ENCODE measurements at regions not wholly inside any gene's neighbourhood (a gene's known extent, or its start where the extent isn't known, plus 50 kb on each side); places are given as distances from the start of the nearest gene placed in this dataset.

- no peaks in the 10 kb centered on the region for H3K27me3 Mint-ChIP-seq (ENCODE audit: low read depth)
- ATAC-seq (no peak), DNase-seq (ENCODE audit: low spot score) (no peak)
- H3K9me3 Mint-ChIP-seq = peaks cover 8% of the 10 kb centered on the region
- POLR2A ChIA-PET = no interaction called here
- no peak overlapping the region for H3K27ac Mint-ChIP-seq
- TF ChIP-seq USF1 (CRISPR knock-in tag; IDR thresholded peaks at IDR 0.05) = no peak
- peaks cover 12% of the 10 kb centered on the region for H3K4me1 Mint-ChIP-seq
- H3K4me3 Mint-ChIP-seq = no peak overlapping the region
- H3K36me3 Mint-ChIP-seq = 0 out of 2 replicates have a peak, but pooled peaks cover 4% of the 10 kb centered on the region
- CTCF ChIA-PET = no interaction called here
Measured at GRCh38 chr17:70271672-70272071, 102.3 kb downstream of the KCNJ2 start.

- DNase-seq (ENCODE audit: low spot score) (no peak), ATAC-seq (no peak)
- no peak for TF ChIP-seq SOX15 (CRISPR knock-in tag; IDR thresholded peaks at IDR 0.05)
- CTCF ChIA-PET = no interaction called here
- Mint-ChIP-seq H3K9me3 (peaks cover under 1% of the 10 kb centered on the region), H3K4me3 (no peak overlapping the region), H3K36me3 (0 out of 2 replicates have a peak, but pooled peaks cover under 1% of the 10 kb centered on the region), H3K27ac (no peak overlapping the region), H3K27me3 (ENCODE audit: low read depth) (no peaks in the 10 kb centered on the region), H3K4me1 (peaks cover 12% of the 10 kb centered on the region)
- POLR2A ChIA-PET = no interaction called here
Measured at GRCh38 chr17:70274255-70274654, 104.9 kb downstream of the KCNJ2 start.

- ATAC-seq = no peak
- Mint-ChIP-seq H3K9me3 (peaks cover 19% of the 10 kb centered on the region), H3K27me3 (ENCODE audit: low read depth) (no peaks in the 10 kb centered on the region), H3K36me3 (peaks cover 7% of the 10 kb centered on the region), H3K27ac (no peak overlapping the region), H3K4me3 (no peak overlapping the region), H3K4me1 (no peaks in the 10 kb centered on the region)
- TF ChIP-seq, protein P1, sequence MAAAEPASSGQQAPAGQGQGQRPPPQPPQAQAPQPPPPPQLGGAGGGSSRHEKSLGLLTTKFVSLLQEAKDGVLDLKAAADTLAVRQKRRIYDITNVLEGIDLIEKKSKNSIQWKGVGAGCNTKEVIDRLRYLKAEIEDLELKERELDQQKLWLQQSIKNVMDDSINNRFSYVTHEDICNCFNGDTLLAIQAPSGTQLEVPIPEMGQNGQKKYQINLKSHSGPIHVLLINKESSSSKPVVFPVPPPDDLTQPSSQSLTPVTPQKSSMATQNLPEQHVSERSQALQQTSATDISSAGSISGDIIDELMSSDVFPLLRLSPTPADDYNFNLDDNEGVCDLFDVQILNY (CRISPR knock-in tag; IDR thresholded peaks at IDR 0.05) = no peak
- TF ChIP-seq ERG (CRISPR knock-in tag; IDR thresholded peaks at IDR 0.05) = no peak
- ChIA-PET POLR2A (no interaction called here), CTCF (no interaction called here)
- no peak for DNase-seq (ENCODE audit: low spot score)
Measured at GRCh38 chr17:70276906-70277305, 107.6 kb downstream of the KCNJ2 start.

DNA sequence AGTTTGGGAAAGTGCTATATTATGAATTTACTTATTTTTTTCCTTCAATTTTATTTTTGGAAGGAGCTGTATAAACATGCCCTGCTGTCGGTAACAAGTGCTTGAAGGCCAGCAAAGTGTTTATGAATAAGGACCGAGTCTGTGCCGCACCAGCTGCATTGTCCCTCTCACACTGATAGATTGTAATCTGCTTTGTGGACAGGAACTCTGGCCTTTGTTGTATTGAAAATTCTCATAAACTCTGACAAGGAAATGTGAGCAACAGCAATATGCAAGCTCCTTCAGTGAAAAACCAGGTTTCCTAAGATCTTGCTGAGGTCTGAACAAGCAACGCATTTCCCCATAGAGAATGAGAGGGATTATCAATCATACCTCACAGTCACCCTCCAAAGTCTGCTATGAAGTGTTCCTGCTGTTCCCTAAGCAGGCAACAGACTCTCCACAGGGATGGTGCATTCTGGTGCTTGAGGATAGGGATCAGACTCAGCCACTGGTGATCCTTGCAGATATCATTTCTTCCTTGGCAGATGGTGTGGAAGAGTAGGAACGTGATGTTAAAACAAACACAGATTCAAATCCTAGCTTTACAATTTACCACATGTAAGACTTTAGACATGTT is 109.6 kb downstream of the KCNJ2 start:
- H3K9me3 Mint-ChIP-seq = peaks cover 31% of the 10 kb centered on the region
- ATAC-seq (no peak), DNase-seq (ENCODE audit: low spot score) (no peak)
- ChIA-PET POLR2A (no interaction called here), CTCF (no interaction called here)
- H3K27ac Mint-ChIP-seq = no peak overlapping the region
- H3K4me3 Mint-ChIP-seq = no peak overlapping the region
- peaks cover 5% of the 10 kb centered on the region; the same call in 1 of the 2 replicates for H3K4me1 Mint-ChIP-seq
- H3K27me3 Mint-ChIP-seq (ENCODE audit: low read depth) = no peaks in the 10 kb centered on the region; the same call in 1 of the 2 replicates
- H3K36me3 Mint-ChIP-seq = peaks cover 17% of the 10 kb centered on the region
- no peak for TF ChIP-seq AFF4 (CRISPR knock-in tag; IDR thresholded peaks at IDR 0.05; ENCODE audit: borderline replicate concordance)
- TF ChIP-seq ZNF138 (CRISPR knock-in tag; conservative IDR thresholded peaks at IDR 0.05) = no peak
- TF ChIP-seq, protein P2, sequence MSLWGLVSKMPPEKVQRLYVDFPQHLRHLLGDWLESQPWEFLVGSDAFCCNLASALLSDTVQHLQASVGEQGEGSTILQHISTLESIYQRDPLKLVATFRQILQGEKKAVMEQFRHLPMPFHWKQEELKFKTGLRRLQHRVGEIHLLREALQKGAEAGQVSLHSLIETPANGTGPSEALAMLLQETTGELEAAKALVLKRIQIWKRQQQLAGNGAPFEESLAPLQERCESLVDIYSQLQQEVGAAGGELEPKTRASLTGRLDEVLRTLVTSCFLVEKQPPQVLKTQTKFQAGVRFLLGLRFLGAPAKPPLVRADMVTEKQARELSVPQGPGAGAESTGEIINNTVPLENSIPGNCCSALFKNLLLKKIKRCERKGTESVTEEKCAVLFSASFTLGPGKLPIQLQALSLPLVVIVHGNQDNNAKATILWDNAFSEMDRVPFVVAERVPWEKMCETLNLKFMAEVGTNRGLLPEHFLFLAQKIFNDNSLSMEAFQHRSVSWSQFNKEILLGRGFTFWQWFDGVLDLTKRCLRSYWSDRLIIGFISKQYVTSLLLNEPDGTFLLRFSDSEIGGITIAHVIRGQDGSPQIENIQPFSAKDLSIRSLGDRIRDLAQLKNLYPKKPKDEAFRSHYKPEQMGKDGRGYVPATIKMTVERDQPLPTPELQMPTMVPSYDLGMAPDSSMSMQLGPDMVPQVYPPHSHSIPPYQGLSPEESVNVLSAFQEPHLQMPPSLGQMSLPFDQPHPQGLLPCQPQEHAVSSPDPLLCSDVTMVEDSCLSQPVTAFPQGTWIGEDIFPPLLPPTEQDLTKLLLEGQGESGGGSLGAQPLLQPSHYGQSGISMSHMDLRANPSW (CRISPR knock-in tag; conservative IDR thresholded peaks at IDR 0.05; ENCODE audit: low read depth) = no peak
- TF ChIP-seq ESRRA (CRISPR knock-in tag; IDR thresholded peaks at IDR 0.05; ENCODE audit: borderline replicate concordance) = no peak
- no peak for TF ChIP-seq NR1H2 (CRISPR knock-in tag; IDR thresholded peaks at IDR 0.05)
- TF ChIP-seq ZNF263 (CRISPR knock-in tag; IDR thresholded peaks at IDR 0.05; ENCODE audit: low read depth) = no peak
- TF ChIP-seq HMGA2 (CRISPR knock-in tag; IDR thresholded peaks at IDR 0.05) = no peak
- TF ChIP-seq, protein P3, sequence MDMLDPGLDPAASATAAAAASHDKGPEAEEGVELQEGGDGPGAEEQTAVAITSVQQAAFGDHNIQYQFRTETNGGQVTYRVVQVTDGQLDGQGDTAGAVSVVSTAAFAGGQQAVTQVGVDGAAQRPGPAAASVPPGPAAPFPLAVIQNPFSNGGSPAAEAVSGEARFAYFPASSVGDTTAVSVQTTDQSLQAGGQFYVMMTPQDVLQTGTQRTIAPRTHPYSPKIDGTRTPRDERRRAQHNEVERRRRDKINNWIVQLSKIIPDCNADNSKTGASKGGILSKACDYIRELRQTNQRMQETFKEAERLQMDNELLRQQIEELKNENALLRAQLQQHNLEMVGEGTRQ (CRISPR knock-in tag; IDR thresholded peaks at IDR 0.05) = no peak
- TF ChIP-seq, protein P4, sequence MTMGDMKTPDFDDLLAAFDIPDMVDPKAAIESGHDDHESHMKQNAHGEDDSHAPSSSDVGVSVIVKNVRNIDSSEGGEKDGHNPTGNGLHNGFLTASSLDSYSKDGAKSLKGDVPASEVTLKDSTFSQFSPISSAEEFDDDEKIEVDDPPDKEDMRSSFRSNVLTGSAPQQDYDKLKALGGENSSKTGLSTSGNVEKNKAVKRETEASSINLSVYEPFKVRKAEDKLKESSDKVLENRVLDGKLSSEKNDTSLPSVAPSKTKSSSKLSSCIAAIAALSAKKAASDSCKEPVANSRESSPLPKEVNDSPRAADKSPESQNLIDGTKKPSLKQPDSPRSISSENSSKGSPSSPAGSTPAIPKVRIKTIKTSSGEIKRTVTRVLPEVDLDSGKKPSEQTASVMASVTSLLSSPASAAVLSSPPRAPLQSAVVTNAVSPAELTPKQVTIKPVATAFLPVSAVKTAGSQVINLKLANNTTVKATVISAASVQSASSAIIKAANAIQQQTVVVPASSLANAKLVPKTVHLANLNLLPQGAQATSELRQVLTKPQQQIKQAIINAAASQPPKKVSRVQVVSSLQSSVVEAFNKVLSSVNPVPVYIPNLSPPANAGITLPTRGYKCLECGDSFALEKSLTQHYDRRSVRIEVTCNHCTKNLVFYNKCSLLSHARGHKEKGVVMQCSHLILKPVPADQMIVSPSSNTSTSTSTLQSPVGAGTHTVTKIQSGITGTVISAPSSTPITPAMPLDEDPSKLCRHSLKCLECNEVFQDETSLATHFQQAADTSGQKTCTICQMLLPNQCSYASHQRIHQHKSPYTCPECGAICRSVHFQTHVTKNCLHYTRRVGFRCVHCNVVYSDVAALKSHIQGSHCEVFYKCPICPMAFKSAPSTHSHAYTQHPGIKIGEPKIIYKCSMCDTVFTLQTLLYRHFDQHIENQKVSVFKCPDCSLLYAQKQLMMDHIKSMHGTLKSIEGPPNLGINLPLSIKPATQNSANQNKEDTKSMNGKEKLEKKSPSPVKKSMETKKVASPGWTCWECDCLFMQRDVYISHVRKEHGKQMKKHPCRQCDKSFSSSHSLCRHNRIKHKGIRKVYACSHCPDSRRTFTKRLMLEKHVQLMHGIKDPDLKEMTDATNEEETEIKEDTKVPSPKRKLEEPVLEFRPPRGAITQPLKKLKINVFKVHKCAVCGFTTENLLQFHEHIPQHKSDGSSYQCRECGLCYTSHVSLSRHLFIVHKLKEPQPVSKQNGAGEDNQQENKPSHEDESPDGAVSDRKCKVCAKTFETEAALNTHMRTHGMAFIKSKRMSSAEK (CRISPR knock-in tag; IDR thresholded peaks at IDR 0.05; ENCODE audit: borderline replicate concordance) = no peak
